HG03135 (cell line): ENCODE measurements at regions not wholly inside any gene's neighbourhood (a gene's known extent, or its start where the extent isn't known, plus 50 kb on each side); places are given as distances from the start of the nearest gene placed in this dataset.
"Not testable (repeated sequence)": the region's sequence is repeated elsewhere in the genome, so short reads cannot be mapped to it uniquely, and the experiment has no call there.

Experiments used
- ATAC-seq: cut with Tn5 transposase; IDR thresholded peaks from one replicate; pipeline ENCODE4 v1.9.1; 2021; ENCODE audit warnings: mild to moderate bottlenecking, moderate library complexity; ENCODE audit not compliant: unreplicated experiment

- ATAC-seq: no peak
Measured at GRCh38 chr12:87349681-87350080, 679.5 kb downstream of the C12orf50 start.

- ATAC-seq: no peak
Measured at GRCh38 chr12:87348071-87348470, 681.1 kb downstream of the C12orf50 start.

- no peak for ATAC-seq
Measured at GRCh38 chr12:87344699-87345098, 684.5 kb downstream of the C12orf50 start.

- ATAC-seq: no peak
Measured at GRCh38 chr12:87338681-87339080, 690.5 kb downstream of the C12orf50 start.

GRCh38 chr12:87336814-87337336, 692.3 kb downstream of the C12orf50 start:
- no peak for ATAC-seq

GRCh38 chr12:87332987-87333726, 696.0 kb downstream of the C12orf50 start:
- ATAC-seq: no peak

GRCh38 chr12:87330071-87330555, 699.1 kb downstream of the C12orf50 start:
- not testable (repeated sequence) for ATAC-seq

- no peak for ATAC-seq
Measured at GRCh38 chr12:87329076-87329863, 699.9 kb downstream of the C12orf50 start.

GRCh38 chr12:87323369-87323768, 705.8 kb downstream of the C12orf50 start:
- no peak for ATAC-seq

GRCh38 chr12:87320724-87321123, 708.5 kb downstream of the C12orf50 start:
- no peak for ATAC-seq

GRCh38 chr12:87317302-87317701, 711.9 kb downstream of the C12orf50 start:
- ATAC-seq: no peak

- ATAC-seq: peak; percentile 88
Measured at GRCh38 chr12:87311206-87311605, 718.0 kb downstream of the C12orf50 start.

- no peak for ATAC-seq
Measured at GRCh38 chr12:87310126-87310525, 719.1 kb downstream of the C12orf50 start.

GRCh38 chr12:87305481-87305880, 723.7 kb downstream of the C12orf50 start:
- ATAC-seq: peak; percentile 63

GRCh38 chr12:87304406-87304805, 724.8 kb downstream of the C12orf50 start:
- no peak for ATAC-seq

- ATAC-seq: no peak
Measured at GRCh38 chr12:87303396-87304012, 725.7 kb downstream of the C12orf50 start.

- no peak for ATAC-seq
Measured at GRCh38 chr12:87302126-87302745, 727.0 kb downstream of the C12orf50 start.

GRCh38 chr12:87290505-87290904, 738.7 kb downstream of the C12orf50 start:
- no peak for ATAC-seq

- no peak for ATAC-seq
Measured at GRCh38 chr12:87283886-87284285, 745.3 kb downstream of the C12orf50 start.

GRCh38 chr12:87283111-87283510, 746.1 kb downstream of the C12orf50 start:
- ATAC-seq: no peak

- ATAC-seq: peak; percentile 69
Measured at GRCh38 chr12:87280893-87281292, 748.3 kb downstream of the C12orf50 start.
